ENCODE measurements at regions not wholly inside any gene's neighbourhood (a gene's known extent, or its start where the extent isn't known, plus 50 kb on each side); places are given as distances from the start of the nearest gene placed in this dataset.
"Not testable (repeated sequence)": the region's sequence is repeated elsewhere in the genome, so short reads cannot be mapped to it uniquely, and the experiment has no call there.

DNA sequence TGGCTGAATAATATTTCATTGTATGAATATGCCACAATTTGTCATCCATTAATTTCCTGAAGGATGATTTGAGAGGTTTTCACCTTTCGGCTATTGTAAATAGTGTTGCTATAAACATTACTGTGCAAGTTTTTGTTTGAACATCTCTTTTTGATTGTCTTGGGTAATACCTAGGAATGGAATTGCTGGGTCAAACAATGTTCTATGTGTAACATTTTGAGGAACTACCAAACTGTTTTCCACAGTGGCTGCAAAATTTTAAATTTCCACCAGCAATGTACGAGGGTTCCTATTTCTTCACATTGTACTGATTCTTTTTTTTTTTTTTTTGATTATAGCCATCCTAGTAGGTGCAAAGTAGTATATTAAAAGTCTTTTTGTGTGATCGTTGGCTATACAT is 63.8 kb upstream of the ANKH start:
- H3K4me3 ChIP-seq (ENCODE audit: low read depth in 1 of 5, low read length in 5 of 5): no peak overlapping the region

DNA sequence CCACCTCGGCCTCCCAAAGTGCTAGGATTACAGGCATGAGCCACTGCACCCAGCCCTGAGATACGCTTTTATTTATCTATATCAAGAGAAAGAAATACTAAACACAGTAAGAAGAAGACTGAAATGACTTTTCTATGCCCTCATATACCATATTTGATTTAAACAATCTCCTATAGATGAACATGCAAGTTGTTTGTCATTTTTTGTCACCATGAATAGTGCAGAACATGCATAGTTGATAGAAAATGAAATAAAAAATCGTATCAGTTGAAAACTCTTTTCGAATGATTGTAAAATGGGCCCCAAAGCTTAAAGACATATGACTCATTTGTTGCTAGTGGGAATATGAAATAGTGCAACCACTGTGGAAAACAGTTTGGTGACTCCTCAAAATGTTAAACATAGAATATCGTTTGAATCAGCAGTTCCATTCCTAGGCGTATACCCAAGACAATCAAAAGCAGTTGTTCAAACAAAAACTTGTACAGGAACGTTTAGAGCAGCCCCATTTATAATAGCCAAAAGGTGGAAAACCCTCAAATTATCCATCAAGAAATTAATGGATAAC is 61.4 kb upstream of the ANKH start:
- Histone ChIP-seq H3K4me3 (ENCODE audit: low read depth in 1 of 5, low read length in 5 of 5) (no peak overlapping the region), H3K9ac (ENCODE audit: low read length in 5 of 5) (no peak overlapping the region), H3K4me1 (ENCODE audit: control insufficient read depth in 5 of 5, insufficient read depth in 5 of 5, low read length in 5 of 5) (peaks cover 0 to 16% (median 3%) of the 10 kb centered on the region in 5 donors), H3K9me3 (ENCODE audit: control insufficient read depth in 5 of 5, low read length in 5 of 5) (no peaks in the 10 kb centered on the region), H3K36me3 (ENCODE audit: control insufficient read depth in 5 of 5, insufficient read depth in 5 of 5, low read length in 5 of 5) (no peaks in the 10 kb centered on the region), H3K27ac (ENCODE audit: low read depth, low read length) (no peak overlapping the region), H3K27me3 (ENCODE audit: control insufficient read depth in 5 of 5, insufficient read depth in 4 of 5, low read length in 5 of 5) (no peaks in the 10 kb centered on the region)

More for the DNA sequence above, 63.8 kb upstream of the ANKH start:
- H3K36me3 ChIP-seq (ENCODE audit: control insufficient read depth in 5 of 5, insufficient read depth in 5 of 5, low read length in 5 of 5): no peaks in the 10 kb centered on the region
- H3K4me1 ChIP-seq (ENCODE audit: control insufficient read depth in 5 of 5, insufficient read depth in 5 of 5, low read length in 5 of 5): peaks cover 0 to 23% (median 3%) of the 10 kb centered on the region in 5 donors
- no peaks in the 10 kb centered on the region for H3K27me3 ChIP-seq (ENCODE audit: control insufficient read depth in 5 of 5, insufficient read depth in 4 of 5, low read length in 5 of 5)
- H3K9me3 ChIP-seq (ENCODE audit: control insufficient read depth in 5 of 5, low read length in 5 of 5): no peaks in the 10 kb centered on the region
- H3K27ac ChIP-seq (ENCODE audit: low read depth, low read length): no peak overlapping the region
- no peak overlapping the region for H3K9ac ChIP-seq (ENCODE audit: low read length in 5 of 5)

DNA sequence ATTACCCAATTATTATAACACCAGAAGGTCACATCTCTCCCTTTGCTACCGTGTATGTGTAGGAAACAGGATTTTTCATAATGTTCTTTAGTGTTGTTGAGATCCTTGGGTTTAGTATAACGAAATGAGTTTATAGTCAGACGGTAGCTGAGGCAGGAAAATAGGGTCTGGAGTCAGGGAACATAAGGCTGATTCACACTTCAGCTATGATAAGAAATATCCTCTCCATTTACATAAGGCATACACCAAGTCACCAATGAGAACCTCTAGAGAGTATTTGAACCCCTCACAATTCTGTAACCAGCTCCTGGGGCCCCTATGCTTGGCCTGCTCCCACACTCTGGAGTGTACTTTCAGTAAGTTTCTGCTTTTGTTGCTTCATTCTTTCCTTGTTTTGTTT is 58.9 kb upstream of the ANKH start:
- Histone ChIP-seq H3K9me3 (ENCODE audit: control insufficient read depth in 5 of 5, low read length in 5 of 5) (no peaks in the 10 kb centered on the region), H3K36me3 (ENCODE audit: control insufficient read depth in 5 of 5, insufficient read depth in 5 of 5, low read length in 5 of 5) (no peaks in the 10 kb centered on the region), H3K4me3 (ENCODE audit: low read depth in 1 of 5, low read length in 5 of 5) (no peak overlapping the region), H3K4me1 (ENCODE audit: control insufficient read depth in 5 of 5, insufficient read depth in 5 of 5, low read length in 5 of 5) (peaks cover 0 to 12% (median 3%) of the 10 kb centered on the region in 5 donors), H3K27me3 (ENCODE audit: control insufficient read depth in 5 of 5, insufficient read depth in 4 of 5, low read length in 5 of 5) (no peaks in the 10 kb centered on the region), H3K27ac (ENCODE audit: low read depth, low read length) (no peak overlapping the region), H3K9ac (ENCODE audit: low read length in 5 of 5) (no peak overlapping the region)

DNA sequence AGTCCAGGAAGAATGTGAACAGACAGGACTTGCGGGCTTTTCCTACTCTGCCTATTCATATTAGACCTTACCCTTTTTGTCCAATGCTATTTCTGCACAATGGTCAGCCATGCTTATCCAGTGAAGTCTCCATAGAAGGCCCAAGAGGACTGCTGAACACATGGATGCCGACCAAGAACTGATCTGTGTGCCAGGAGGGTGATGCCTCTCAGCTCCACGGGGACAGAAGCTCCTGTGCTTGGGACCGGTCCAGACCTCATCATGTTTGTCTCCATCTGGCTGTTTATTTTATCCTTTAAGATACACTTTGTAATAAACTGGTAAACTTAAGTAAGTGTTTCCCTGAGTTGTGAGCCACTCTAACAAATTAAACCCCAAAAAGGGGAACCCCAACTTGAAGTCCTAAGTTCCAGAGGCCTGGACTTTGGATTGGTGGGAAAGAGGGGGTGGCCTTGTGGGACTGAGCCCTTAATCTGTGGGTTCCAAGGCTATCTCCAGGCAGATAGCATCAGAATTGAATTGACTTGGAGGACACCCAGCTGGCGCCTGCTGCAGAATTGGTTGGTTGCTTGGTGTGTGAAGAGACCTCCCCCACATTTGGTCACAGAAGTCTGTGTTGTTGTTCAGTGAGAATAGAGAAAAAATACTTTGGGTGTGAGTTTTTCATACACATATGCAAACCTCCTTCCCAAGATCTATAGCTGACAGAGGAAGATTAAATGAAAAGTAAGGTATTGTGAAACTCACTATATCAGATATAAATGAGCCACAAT is 57.9 kb upstream of the ANKH start:
- Histone ChIP-seq H3K4me1 (ENCODE audit: control insufficient read depth in 5 of 5, insufficient read depth in 5 of 5, low read length in 5 of 5) (peaks cover 0 to 15% (median 3%) of the 10 kb centered on the region in 5 donors), H3K36me3 (ENCODE audit: control insufficient read depth in 5 of 5, insufficient read depth in 5 of 5, low read length in 5 of 5) (no peaks in the 10 kb centered on the region), H3K9ac (ENCODE audit: low read length in 5 of 5) (no peak overlapping the region), H3K9me3 (ENCODE audit: control insufficient read depth in 5 of 5, low read length in 5 of 5) (no peaks in the 10 kb centered on the region), H3K4me3 (ENCODE audit: low read depth in 1 of 5, low read length in 5 of 5) (no peak overlapping the region), H3K27me3 (ENCODE audit: control insufficient read depth in 5 of 5, insufficient read depth in 4 of 5, low read length in 5 of 5) (no peaks in the 10 kb centered on the region), H3K27ac (ENCODE audit: low read depth, low read length) (no peak overlapping the region)

DNA sequence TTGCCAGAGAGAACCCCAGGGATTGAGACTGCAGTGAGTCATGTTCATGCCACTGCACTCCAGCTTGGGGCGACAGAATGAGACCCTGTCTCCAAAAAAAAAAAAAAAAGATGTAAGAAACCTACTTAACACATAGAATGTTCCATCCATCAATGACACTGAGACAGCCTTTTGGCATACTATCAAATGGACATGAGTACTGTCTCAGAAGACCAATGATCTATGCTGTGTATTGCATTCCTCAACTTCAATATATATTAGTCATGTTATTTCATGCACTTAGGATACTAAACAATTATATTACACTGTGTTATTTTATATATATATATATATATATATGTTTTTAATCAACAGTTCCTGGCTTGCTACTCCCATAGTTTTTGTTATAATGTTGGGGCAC is 57.1 kb upstream of the ANKH start:
- H3K36me3 ChIP-seq (ENCODE audit: control insufficient read depth in 5 of 5, insufficient read depth in 5 of 5, low read length in 5 of 5): no peaks in the 10 kb centered on the region
- H3K9me3 ChIP-seq (ENCODE audit: control insufficient read depth in 5 of 5, low read length in 5 of 5): no peaks in the 10 kb centered on the region
- H3K27me3 ChIP-seq (ENCODE audit: control insufficient read depth in 5 of 5, insufficient read depth in 4 of 5, low read length in 5 of 5): no peaks in the 10 kb centered on the region
- no peak overlapping the region for H3K9ac ChIP-seq (ENCODE audit: low read length in 5 of 5)
- peaks cover 0 to 13% (median 3%) of the 10 kb centered on the region in 5 donors for H3K4me1 ChIP-seq (ENCODE audit: control insufficient read depth in 5 of 5, insufficient read depth in 5 of 5, low read length in 5 of 5)
- no peak overlapping the region for H3K4me3 ChIP-seq (ENCODE audit: low read depth in 1 of 5, low read length in 5 of 5)
- no peak overlapping the region for H3K27ac ChIP-seq (ENCODE audit: low read depth, low read length)

DNA sequence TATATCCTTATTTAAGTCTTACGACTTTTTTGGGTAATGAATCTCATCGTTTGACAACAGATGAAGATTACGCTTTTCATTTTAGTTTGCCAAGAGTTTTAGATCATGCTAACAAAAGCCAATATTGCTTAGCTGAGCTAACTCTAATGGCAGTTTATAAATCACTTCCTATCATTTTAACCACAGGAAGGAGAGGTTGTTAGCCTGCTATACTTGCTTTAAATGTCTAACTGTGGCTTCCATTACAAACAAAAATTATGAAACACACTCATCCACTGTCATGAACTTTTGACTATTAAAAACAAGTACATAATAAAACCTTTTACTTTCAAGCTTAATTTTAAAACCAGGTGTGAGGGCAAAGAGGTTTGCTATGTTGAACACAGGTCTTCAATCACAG is 53.7 kb upstream of the ANKH start:
- H3K36me3 ChIP-seq (ENCODE audit: control insufficient read depth in 5 of 5, insufficient read depth in 5 of 5, low read length in 5 of 5): no peaks in the 10 kb centered on the region
- H3K27ac ChIP-seq (ENCODE audit: low read depth, low read length): no peak overlapping the region
- H3K9ac ChIP-seq (ENCODE audit: low read length in 5 of 5): no peak overlapping the region
- H3K4me3 ChIP-seq (ENCODE audit: low read depth in 1 of 5, low read length in 5 of 5): no peak overlapping the region
- H3K27me3 ChIP-seq (ENCODE audit: control insufficient read depth in 5 of 5, insufficient read depth in 4 of 5, low read length in 5 of 5): no peaks in the 10 kb centered on the region
- H3K4me1 ChIP-seq (ENCODE audit: control insufficient read depth in 5 of 5, insufficient read depth in 5 of 5, low read length in 5 of 5): peaks cover 0 to 13% (median 3%) of the 10 kb centered on the region in 5 donors
- H3K9me3 ChIP-seq (ENCODE audit: control insufficient read depth in 5 of 5, low read length in 5 of 5): no peaks in the 10 kb centered on the region

DNA sequence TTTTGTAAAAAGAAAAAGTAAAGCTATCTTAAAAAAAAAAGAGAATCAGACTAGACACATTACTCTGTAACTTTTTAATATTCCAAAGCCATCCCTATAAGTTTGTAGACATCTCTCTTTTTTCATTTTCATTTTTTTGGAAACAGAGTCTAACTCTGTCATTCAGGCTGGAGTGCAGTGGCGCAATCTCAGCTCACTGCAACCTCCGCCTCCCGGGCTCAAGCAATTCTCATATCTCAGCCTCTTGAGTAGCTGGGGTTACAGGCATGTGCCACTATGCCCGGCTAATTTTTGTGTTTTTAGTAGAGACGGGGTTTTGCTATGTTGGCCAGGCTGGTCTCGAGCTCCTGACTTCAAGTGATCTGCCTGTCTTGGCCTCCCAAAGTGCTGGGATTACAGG is 51.4 kb upstream of the ANKH start:
- H3K27me3 ChIP-seq (ENCODE audit: control insufficient read depth in 5 of 5, insufficient read depth in 4 of 5, low read length in 5 of 5); H3K36me3 ChIP-seq (ENCODE audit: control insufficient read depth in 5 of 5, insufficient read depth in 5 of 5, low read length in 5 of 5); H3K27ac ChIP-seq (ENCODE audit: low read depth, low read length); H3K9ac ChIP-seq (ENCODE audit: low read length in 5 of 5); H3K4me3 ChIP-seq (ENCODE audit: low read depth in 1 of 5, low read length in 5 of 5); H3K9me3 ChIP-seq (ENCODE audit: control insufficient read depth in 5 of 5, low read length in 5 of 5): not testable (repeated sequence)
- peaks cover 0 to 16% (median 3%) of the 10 kb centered on the region in 5 donors for H3K4me1 ChIP-seq (ENCODE audit: control insufficient read depth in 5 of 5, insufficient read depth in 5 of 5, low read length in 5 of 5)

DNA sequence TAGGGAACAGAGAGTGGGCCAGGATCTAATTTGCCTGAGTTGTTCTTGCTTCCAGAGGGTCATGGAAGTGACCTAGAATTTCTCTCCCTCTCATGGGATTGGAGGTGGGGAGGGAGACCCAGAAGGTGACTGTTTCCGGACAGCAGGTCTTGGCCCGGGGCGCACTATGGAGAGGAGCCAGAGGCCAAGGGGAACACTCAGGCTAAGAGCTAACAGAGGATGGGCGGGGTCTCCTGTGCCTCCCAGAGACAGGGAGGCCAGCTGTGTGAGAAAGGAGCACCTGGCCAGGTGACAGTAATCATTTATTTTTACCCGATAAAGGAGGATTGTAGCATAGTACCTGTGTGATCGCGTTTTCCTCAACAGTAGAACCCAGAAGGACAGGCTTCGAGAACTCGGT is 50.9 kb upstream of the ANKH start:
- Histone ChIP-seq H3K9ac (ENCODE audit: low read length in 5 of 5) (no peak overlapping the region), H3K27me3 (ENCODE audit: control insufficient read depth in 5 of 5, insufficient read depth in 4 of 5, low read length in 5 of 5) (no peaks in the 10 kb centered on the region), H3K9me3 (ENCODE audit: control insufficient read depth in 5 of 5, low read length in 5 of 5) (no peaks in the 10 kb centered on the region), H3K4me1 (ENCODE audit: control insufficient read depth in 5 of 5, insufficient read depth in 5 of 5, low read length in 5 of 5) (peaks cover 0 to 21% (median 3%) of the 10 kb centered on the region in 5 donors), H3K4me3 (ENCODE audit: low read depth in 1 of 5, low read length in 5 of 5) (no peak overlapping the region), H3K36me3 (ENCODE audit: control insufficient read depth in 5 of 5, insufficient read depth in 5 of 5, low read length in 5 of 5) (no peaks in the 10 kb centered on the region), H3K27ac (ENCODE audit: low read depth, low read length) (no peak overlapping the region)

All from subcutaneous abdominal adipose tissue (tissue), 5 donors.